Vagina (tissue), 2 donors: ENCODE measurements at regions not wholly inside any gene's neighbourhood (a gene's known extent, or its start where the extent isn't known, plus 50 kb on each side); places are given as distances from the start of the nearest gene placed in this dataset.

ENCODE experiments used
- CTCF ChIP-seq, 3 experiments: fragments of 450-650 bp in 2 of 3; fragments of 200-600 bp in 1 of 3; sonication (generic) in 1 of 3; IDR thresholded peaks; one replicate each; pipeline ENCODE4 v1.5.1; 2017 to 2019; ENCODE audit warnings: antibody characterized with exemption in 3 of 3, mild to moderate bottlenecking in 2 of 3, moderate library complexity in 2 of 3
- POLR2A ChIP-seq, 2 donors: fragments of 450-650 bp; IDR thresholded peaks; one replicate each; pipeline ENCODE4 v1.6.1; 2017; ENCODE audit warnings: antibody characterized with exemption in 2 of 2, mild to moderate bottlenecking in 2 of 2, moderate library complexity in 2 of 2
- POLR2AphosphoS5 ChIP-seq, 2 donors: sonication (generic); formaldehyde crosslinking; IDR thresholded peaks; one replicate each; pipeline ENCODE4 v1.9.0; 2017; ENCODE audit warnings: antibody characterized with exemption in 2 of 2, mild to moderate bottlenecking in 2 of 2, low read depth in 1 of 2; ENCODE audit not compliant: insufficient read depth in 1 of 2

GRCh38 chr7:80583901-80584300 is 54.5 kb upstream of the CD36 start:
- TF ChIP-seq CTCF (IDR thresholded peaks at IDR 0.05), result no peak
- TF ChIP-seq POLR2A (IDR thresholded peaks at IDR 0.05), result no peak
- no peak for TF ChIP-seq POLR2AphosphoS5 (IDR thresholded peaks at IDR 0.05; ENCODE audit: insufficient read depth in 1 of 2, low read depth in 1 of 2)
